GM18520 (cell line): ENCODE measurements at regions not wholly inside any gene's neighbourhood (a gene's known extent, or its start where the extent isn't known, plus 50 kb on each side); places are given as distances from the start of the nearest gene placed in this dataset.
A peak's percentile ranks its signal among the peaks of the same experiment; 100 is the strongest.

ENCODE experiments used
- ATAC-seq: cut with Tn5 transposase; IDR thresholded peaks from one replicate; pipeline ENCODE4 v1.9.1; 2021; ENCODE audit not compliant: unreplicated experiment

DNA sequence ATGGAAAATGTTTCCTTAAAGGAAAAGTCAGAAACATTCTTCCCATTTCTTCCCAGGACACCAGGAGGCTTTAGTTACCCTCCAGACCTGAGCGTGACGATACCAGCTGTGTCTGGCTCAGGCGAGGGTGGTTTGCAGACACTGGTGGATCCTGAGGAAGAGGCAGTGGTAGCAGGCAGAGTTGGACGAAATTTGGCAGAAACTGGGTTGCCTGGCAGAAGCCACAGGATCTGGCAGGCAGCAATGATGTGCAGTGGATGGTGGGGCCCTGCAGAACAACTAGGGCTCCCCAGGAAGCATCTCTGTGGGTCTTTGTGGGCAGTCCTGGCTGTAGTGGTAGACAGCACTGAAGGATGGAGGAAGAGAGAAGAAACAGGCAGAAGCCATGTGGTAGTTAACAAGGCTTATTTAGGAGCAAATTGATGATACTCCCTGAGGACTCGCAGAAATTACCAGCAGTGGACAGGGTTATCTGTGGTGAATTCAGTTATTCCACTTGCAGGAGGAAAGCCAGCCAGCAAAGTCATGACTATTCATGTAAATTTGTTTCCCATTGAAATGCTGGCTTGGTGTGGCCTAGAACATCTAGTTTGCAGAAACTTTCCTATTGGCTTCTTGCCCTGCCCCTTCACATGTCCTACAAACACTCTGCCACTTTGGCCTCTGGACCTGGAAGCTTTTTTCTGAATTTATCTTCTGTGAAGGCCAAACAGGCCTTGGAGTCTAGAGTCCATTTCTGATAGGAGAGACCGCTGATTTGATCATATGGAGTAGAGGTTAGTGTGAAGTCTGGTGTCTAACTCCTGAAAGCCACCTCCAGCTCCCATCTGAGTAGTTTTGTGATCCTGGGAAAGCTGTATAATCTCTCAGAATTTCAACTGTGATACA lies 212.0 kb downstream of the DMRT2 start:
- ATAC-seq, result no peak

DNA sequence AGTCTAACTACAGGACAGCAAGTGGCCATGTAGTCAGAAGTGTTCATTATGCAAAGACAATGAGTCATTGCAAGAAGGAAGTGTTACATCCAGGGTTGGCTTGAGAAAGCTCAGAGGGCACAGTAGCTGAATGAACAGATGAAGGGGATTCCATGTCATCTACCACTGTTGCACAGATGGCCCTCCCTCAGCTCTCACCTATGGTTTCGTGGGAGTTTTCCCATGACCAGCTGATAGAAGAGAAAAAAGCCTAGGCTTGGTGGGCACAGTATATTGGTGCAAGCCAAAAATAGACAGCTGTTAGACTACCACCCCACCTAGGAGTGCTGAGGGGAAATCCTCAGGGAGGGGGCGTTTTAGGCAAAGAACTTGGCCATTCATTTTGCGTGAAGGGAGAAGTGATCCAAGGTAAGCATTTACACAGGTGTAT lies 217.0 kb downstream of the DMRT2 start:
- ATAC-seq, result peak; percentile 95

DNA sequence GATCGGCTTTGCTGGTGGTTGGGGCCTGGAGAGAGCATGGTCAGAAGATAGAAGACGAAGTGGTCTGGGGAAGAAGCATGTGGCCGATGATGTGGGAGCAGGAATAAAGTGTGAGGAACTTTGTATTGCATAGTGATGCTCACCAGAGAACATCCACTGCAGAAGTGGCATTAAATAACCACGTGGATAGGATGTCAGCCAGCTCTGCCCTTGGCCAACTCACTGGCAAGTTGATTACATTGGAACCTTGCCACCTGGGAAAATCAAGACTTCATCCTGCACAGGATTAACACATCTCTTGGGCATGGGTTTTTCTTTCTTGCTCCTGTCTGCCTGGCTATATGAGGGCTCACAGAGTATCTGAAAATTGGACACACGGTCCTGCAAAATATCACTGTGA lies 217.4 kb downstream of the DMRT2 start:
- no peak for ATAC-seq

DNA sequence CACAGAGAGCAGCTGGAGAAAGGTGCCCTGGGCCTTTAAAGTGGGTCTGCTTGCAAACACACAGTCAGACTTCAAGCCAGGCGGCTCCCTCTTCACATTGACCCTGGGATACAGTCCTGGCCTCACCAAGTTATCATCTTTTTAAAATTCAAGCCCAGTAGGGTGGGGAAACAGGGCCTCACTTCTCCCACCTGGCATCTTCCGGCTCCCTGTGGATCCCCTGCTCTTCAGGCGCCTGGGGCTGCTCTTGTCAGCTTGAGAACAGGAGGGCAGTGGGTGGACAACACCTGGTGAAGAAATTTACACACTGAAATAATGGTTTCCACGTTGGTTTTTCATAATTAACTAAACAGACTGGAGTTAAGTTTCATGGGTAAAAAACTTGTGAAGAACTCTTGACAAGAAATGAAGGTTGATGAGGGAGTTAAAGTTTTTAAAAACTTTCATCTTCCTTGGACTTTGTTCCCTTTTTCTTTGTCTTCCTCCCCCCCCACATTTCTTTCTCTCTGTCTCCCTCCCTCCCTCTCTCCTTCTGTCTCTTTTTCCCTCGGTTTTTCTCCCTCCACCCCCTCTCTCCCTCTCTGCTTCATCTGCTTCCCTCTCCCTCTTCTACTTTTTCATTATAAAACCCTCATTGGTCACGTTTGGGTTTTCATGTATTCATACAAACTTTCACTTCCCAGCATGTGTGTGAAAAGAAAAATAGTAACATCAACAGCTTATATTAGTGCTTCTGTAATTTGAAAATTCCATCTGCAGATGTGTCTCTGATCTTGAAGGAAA lies 219.6 kb downstream of the DMRT2 start:
- no peak for ATAC-seq

DNA sequence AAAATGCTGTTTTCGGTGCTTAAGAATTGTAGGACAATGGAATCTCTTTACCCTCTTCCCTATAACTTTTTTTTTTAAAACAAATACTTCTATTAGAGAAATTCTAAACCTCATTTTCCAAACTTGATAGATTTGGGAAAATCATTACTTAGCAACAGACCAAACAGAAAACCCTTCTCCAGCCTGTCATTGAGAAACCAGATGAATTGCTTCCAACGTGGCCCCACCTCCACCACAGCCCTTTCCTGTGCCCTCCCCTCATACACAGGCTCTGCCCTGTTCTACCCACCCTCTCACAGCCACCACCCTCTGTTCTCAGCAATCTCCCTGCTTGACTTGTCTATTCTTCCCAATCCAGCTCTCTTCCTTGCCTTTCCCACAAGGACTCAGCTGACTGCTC lies 221.2 kb downstream of the DMRT2 start:
- no peak for ATAC-seq

DNA sequence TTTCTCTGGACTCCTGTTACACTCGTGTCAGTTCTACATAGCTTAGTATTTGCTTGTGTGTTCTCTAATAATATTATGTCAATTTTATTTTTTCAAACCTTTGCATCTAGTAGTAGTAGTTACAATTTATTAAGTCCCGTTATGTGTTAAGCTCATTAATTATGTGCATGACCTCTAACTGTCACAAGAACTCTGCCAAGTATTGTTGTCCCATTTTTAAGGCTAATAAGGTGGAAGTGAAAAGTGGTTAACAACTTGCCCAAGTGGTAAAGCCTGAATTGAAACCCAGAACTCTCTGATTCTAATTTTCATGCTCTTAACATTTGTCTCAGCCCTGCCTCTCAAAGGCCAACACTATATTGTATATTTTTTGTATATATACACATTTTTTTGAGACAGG lies 221.6 kb downstream of the DMRT2 start:
- ATAC-seq, result no peak

DNA sequence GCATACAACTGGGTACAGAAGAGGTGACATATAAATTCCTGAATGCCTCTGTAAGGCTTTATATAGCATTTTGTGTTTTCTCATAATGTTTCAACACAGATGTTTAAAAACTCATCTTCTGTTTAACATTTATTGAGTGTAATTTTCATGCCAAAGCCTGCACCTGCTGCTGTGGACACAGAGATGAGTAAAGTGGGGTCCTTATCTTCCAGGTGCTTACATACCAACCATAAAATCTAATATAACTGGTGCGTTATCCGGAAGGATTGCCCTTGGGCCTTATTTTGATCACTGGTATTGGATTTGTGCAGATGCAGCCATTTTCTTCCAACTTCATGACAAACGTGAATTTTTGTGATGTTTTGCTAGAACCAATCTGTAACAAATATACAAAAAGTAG lies 222.3 kb downstream of the DMRT2 start:
- ATAC-seq, result no peak

DNA sequence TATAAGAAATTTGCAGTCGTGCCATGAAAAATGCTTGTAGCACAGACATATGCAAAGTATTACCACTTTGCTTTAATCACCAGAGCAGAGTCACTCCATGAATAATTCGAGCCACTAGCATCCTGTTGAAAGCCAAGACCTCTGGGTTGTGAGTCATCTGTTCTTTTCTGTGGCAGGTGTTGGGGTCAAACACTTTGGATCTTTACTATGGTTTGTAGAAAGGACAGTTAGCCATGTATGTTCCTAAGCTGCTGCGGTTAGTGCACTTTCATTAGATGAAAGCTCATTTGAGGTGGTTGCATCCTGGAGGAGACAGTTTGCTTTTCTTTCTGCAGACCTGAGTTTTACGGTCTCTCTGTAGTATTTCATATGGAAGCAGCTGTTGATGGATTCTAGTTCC lies 223.7 kb downstream of the DMRT2 start:
- ATAC-seq, result no peak

DNA sequence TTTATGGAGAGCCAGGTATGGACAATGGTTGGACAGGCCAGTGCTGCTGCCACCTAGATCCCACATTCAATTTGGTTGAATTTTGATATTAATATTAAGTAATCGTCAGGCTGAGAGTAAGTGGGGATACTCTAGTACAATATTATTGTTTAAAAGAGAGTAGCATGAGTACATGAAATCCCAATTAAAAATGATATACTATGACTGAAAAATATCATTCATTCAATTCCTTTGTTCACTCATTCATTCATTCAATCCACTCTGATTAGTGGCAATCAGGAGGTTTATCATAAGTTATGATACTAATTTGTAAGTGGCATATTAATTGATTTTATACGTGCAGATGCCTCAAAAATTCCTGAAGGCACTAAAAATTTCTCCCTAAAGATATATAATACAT lies 224.2 kb downstream of the DMRT2 start:
- no peak for ATAC-seq

DNA sequence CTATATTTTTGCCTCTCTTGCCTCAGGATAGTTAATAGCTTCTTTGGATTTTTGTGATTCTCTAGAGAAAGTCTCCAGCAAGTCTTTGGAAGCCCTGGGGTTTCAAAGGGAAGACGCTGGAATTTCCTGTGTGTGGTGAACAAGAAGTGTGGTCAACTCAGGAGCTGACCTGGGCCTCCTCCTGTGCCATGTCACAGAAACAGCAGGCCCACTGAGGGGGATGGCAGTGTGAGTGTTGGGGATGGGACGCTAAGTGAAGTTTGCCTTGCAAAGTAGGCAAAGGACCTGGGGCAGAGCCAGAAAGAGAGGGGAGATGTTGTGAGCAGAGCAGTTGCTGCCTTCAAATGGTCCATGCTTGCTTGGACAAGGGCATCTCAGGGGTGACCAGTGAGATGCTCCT lies 226.3 kb downstream of the DMRT2 start:
- no peak for ATAC-seq

DNA sequence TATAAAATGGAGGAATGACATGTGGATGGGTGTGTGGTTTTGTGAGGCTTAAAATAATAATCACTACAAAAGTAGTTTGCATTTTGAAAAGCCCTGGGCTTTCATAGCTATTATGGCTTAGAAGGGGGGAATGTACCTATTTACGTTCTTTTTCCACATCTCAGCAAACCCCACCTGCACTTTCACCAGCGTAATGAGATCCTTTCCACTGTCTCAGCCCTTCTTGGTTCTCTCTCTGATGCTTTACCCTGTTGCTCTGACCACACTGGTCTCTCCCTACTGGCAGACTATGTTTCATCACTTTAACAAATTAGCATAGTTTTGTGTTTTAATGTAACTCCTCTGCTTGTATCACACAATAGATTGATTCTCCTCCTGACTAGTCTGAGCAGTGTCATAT lies 234.6 kb downstream of the DMRT2 start:
- ATAC-seq, result no peak

DNA sequence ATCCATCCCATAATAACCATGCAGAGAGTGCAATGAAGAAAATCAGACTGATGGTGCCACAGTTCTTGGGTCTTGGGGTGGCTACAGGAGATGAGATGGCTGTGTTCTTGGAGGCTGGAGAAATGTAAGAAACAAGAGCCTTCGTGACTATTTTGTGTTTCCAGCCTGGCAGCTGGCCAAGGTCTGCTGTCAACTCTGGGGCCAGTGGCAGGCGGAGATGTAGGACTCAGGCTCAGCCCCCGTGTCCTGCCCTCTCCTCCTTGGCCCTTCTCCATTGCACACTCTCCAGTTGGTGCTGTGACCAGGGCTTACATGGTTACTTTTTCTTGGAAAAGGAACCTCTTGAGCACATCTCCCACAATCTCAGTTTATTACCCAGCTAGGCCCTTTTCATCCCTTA lies 235.4 kb downstream of the DMRT2 start:
- ATAC-seq, result no peak

DNA sequence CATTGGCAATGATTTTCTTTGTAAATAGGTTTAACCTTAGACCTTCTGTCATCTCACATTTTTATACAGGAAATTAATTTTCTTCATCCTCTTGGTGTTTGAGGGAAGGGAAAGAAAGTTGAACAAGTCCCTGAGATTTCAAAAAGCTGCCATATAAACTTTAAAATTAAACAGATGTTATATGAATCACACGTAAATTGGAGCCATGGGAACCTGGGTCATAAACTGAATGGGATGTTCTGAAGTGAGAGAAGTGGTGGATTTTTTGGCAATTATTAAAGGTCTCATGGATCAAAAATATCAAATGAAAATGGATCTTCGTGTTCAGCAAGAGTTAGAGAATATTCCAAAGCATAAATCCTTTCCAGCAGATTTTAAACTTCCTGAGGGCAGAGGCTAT lies 242.2 kb downstream of the DMRT2 start:
- ATAC-seq, result no peak

DNA sequence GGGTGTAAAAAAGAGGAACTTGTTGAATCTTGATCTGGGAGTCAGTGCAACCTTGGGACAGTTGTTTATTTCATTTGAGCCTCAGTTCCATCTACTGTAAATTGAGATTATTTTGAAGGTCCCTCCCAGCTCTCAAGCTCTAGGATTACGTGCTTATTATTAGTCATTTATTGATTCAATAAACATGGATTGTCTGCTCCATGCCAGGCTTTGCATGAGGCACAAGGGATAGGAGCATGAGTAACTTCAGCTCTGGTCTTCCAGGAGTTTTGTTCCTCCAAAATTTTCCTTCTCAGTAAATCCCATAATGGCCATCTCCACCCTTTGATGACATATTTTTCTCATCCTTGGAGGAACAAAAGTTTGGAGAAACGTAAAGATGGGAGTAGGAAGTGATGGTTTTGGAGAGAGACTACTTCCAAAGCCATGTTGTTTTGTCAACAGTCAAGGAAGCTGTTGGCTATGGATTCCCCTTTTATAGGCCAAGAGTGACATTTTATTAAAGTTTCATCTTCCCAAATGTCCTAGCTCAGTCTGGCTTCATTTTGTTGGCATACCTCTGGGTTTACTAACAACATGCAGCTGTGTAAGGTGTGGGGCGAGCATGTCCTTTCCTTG lies 244.6 kb downstream of the DMRT2 start:
- ATAC-seq, result no peak

DNA sequence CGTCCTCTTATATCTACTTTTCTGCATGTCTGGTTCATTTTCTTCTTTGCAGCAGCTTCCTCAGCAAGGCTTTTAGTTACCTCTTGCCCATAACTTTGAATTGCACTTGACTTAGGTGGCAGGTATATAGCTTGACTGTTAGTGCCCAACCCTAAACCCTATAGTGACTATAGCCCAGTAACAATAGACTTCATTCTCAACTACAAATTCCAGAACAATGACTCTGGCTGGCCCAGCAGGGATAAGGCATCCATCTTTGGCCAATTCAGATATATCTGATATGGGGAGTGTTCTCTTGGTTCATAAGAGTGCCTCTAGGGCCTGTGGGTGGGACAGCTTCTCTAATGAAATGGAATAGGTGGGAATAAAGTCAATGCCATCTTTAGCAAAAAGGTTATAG lies 246.2 kb downstream of the DMRT2 start:
- ATAC-seq, result no peak

DNA sequence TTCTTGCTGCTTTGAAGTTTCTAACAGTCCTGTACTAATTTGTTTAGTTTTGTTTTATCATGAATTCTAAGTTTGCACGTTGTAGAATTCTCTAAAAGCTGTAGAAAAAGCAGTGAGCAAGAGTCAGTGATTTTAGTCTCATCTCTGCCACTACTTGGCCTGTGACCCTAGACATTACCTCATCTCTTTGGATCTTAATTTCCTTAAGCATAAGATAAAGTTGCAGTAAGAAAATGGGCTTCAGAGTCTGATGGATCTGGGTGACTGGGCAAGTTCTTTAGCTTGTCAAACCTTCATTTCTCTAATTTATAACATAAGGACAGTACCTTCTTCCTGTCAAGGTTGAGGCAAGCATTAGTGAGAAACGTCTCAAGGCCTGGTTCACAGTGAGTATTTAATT lies 247.9 kb downstream of the DMRT2 start:
- no peak for ATAC-seq

DNA sequence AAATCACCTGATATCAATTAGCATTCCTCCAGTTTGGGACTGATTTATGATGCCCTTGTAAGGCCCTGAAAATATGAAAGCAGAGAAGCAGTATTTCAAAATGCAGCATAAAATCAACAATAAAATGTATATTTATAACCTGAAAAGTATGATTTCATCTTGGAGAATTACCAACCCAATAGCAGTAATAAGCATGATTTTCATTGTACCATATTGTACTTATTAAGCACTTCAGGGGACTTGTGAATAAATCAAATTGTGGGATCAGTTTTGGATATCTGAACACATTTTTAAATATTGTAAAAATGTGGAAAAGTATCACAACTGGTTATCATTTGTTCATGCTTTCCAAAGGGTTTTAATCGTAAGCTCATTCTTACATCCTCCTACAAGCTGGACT lies 250.8 kb downstream of the DMRT2 start:
- no peak for ATAC-seq

DNA sequence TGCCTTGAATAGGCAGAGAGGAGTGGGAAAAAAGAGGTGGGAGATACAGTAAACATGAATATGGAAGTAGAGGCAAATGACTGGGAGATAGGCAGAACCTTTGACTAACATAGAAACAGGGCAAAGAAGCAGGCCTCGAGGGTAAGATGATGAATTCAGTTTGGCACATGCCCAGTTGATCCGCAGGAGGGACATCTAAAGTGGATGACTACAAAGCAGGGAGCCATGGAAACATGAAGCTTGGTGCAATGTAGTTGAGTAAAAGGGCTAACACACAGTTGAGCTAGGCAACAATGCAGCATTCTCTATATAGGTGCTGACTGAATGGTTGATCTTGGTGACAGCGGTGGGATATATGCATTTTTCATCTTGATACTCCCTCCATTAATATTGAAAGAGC lies 253.8 kb downstream of the DMRT2 start:
- no peak for ATAC-seq

DNA sequence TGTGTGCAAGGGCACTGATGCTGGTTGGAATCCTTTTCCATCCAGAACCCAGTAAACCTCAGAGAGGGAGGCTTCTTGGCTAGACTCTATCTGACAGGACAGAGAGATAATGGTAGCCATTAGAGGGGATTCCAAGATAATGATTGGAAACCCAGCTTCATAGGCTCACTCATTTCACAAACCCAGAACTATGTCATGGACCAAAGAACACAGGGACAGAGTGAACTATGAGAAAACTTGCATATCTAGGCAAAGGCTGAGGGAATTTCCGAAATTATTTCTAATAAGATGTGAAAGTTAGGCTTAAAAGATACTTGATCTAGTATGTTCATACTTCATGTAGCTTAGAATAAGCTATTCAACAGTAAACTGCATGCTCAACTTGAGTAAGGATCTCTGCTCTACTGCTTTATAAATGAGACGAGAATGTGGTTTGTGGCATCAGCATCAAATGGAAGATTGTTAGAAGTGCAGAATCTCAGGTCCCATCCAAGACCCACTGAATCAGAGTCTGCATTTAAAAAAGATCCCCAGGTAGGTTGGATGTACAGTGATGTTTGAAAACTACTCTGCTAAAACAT lies 261.4 kb downstream of the DMRT2 start:
- ATAC-seq, result no peak

DNA sequence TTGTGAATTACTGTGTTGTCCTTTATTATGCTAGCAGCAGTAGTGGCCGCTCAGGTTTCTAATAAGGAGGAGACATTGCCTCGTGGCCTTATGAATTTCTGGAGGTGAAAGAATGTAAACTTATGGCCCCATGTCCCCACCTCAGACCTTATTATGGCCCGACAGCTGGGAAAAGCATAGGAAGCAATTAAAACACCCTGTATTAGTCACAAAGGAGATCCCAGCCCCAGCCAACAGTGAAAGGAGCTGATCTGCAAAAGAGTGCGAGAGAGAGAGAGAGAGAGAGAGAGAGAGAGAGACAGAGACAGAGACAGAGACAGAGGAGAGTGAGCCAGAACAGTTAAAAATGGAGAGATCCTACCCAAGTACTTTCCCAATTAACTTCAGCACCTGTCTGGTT lies 269.3 kb downstream of the DMRT2 start:
- ATAC-seq, result no peak

DNA sequence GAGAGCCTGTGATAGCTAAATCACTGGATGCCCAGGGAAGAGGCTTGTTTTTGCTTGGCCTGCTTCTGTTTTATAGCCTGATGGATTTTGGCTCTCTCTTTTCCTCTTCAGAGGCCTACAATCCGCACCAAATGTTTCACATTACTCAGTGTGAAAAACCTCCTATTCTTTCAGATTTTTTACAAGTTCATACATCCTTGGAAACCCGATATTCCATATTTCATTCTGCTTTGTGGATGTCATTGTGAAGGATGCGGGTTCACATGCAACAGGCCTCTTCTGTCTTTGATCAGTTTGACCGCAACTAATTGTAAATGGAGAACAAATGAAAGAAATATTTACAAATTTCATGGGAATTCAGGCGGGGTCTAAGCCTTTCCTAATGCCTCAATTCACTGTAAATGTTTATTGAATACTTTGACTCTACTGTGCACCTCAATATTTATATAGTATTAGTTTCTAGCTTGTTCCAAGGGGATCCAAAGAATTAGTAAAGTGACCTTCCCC lies 269.9 kb downstream of the DMRT2 start:
- ATAC-seq, result no peak
